ENCODE measurements at regions not wholly inside any gene's neighbourhood (a gene's known extent, or its start where the extent isn't known, plus 50 kb on each side); places are given as distances from the start of the nearest gene placed in this dataset.

GRCh38 chr4:15270201-15270600 lies 157.6 kb upstream of the C1QTNF7 start:
- DNase-seq (ENCODE audit: low read depth in 2 of 2), result no peak

DNA sequence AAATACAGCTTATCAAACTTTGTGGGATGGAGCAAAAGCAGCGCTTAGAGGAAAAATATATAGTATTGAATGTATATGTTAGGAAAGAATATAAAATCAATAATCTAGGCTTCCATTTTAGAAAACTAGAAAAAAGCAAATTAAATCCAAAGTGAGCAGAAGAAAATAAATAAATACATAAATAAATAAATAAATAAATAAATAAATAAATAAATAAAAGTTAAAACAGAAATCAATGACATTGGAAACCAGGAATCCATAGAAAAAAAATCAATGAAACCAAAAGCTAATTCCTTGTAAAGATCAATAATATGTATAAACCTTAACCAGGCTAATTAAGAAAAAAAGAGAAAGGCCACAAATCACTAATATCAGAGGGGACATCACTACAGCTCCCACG lies 141.8 kb upstream of the C1QTNF7 start:
- DNase-seq (ENCODE audit: low read depth in 2 of 2), result no peak

DNA sequence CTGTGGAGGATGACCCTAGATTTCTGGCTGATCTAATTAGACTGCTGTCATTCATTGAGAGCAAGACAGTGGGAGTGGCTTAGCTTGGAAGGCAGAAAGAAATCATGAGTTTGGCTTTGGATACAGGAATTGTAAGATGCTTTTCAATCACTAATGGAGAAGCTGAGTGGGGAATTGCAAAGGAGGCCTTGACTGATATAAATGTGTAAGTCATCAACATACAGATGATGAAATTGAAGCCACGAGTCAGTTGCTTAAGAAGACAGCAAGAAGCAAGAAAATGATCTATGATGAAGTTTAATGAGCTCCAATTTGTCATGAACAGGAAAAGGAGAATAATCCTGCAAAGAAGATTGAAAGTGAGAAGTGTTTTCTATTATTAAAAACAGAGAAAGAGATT lies 136.7 kb upstream of the C1QTNF7 start:
- no peak for DNase-seq (ENCODE audit: low read depth in 2 of 2)

DNA sequence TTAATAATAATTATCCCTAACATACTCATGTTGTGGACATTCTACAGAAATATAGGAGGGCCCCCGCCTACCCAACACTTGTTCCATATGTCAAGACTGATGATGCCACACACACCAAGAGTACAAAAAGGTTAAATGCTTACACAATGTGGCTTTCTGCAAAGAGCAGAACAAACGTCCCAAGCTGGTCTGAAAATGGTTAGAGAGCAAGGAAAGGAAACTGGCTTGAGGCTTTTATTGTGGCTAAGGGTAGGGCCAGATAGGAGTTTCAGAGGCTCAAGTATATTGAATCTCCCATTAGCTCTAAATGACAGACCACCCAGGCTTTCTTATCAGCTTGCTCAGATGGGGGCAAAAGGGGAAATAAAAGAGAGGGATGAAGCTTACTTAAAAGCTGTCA lies 134.1 kb upstream of the C1QTNF7 start:
- no peak for DNase-seq (ENCODE audit: low read depth in 2 of 2)

DNA sequence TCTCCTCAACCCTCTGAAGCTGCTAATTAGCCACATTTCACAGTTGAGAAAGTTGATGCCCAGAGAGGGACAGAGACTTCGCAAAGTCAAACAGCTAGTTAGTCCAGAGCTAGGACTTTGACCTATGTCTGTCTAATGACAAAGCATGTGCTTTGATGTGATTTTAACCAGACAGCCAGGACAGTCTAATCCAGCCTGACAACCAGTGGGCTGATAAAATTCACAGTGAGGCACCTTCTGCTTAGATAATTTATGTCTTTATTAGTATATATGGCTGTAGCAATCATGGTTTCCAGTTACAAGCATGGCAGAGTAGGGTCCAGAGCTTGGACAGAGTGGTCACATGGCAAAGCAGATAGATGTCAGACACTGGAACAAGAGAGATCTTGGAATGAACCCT lies 133.6 kb upstream of the C1QTNF7 start:
- DNase-seq (ENCODE audit: low read depth in 2 of 2), result no peak

- no peak for DNase-seq (ENCODE audit: low read depth in 2 of 2)
These were observed 133.0 kb upstream of the C1QTNF7 start for GRCh38 chr4:15294832-15295231.

GRCh38 chr4:15295421-15296162 lies 132.2 kb upstream of the C1QTNF7 start:
- DNase-seq (ENCODE audit: low read depth in 2 of 2), result no peak

- DNase-seq (ENCODE audit: low read depth in 2 of 2), result no peak
These were observed 130.5 kb upstream of the C1QTNF7 start for GRCh38 chr4:15297344-15297743.

DNA sequence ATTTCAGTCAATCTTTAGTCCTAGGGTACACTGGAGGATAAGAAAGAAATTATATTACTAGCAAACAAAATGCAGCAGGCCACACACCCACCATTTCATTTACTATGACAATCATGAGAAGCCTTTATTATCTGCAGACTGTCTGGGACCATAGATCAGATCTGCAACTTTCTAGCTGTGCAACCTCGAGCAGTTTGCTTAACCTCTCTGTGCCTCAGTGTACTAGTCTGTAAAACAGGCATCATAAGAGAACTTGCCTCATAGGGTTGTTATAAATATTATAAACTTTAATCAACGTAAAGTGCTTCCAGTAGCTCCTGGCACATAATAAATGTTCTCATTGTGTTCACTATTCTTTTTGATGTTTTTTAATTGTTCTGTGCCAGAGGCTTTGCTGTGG lies 128.2 kb upstream of the C1QTNF7 start:
- DNase-seq (ENCODE audit: low read depth in 2 of 2), result no peak

DNA sequence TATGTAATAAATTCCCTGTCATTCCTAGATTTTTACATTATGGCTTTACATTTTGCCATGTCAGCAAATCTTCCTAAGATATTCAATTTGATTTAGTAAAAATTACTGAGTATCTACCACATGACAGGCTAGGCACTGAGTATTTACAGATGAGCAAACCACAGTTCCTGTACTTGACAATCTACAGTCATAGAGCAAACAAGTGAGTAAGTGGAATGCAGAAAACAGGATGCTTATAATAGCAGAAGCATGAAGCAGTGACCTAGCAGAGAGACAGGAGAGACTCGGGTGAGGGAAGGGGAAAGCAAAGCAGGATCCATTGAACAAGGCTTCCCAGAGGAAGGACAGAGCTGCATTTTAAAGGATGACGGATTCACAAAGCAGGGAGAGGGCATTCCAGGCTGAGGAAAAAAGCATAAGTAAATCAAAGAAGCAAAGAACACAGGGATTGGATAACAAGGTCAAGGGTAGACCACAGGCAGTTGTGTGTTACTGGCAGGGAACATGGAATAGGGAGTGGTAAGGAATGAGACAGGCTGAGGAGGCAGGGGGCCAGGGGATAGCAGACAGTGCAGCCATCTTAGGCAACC lies 124.7 kb upstream of the C1QTNF7 start:
- no peak for DNase-seq (ENCODE audit: low read depth in 2 of 2)

DNA sequence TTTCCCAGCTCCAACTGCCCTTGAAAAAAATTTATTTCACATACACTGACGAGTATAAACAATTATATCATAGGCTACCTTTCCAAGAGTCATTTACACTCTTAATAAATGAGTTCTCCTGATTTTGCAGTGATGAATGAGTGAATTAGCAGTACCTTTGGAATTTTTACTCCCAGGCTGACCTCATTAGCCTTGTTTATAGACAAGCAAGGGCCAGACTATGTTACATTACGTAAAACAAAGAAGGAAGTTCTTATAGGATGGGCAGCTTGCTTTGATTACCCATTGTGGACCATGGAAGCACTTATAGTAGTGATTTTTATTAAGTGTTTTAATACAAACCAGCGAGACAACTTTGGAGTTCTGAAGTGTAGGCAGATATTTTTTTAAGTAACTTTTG lies 112.9 kb upstream of the C1QTNF7 start:
- DNase-seq (ENCODE audit: low read depth in 2 of 2), result no peak

GRCh38 chr4:15317246-15317645 lies 110.6 kb upstream of the C1QTNF7 start:
- DNase-seq (ENCODE audit: low read depth in 2 of 2), result no peak

- no peak for DNase-seq (ENCODE audit: low read depth in 2 of 2)
These were observed 109.0 kb upstream of the C1QTNF7 start for GRCh38 chr4:15318621-15319348.

- no peak for DNase-seq (ENCODE audit: low read depth in 2 of 2)
These were observed 107.6 kb upstream of the C1QTNF7 start for GRCh38 chr4:15320121-15320678.

DNA sequence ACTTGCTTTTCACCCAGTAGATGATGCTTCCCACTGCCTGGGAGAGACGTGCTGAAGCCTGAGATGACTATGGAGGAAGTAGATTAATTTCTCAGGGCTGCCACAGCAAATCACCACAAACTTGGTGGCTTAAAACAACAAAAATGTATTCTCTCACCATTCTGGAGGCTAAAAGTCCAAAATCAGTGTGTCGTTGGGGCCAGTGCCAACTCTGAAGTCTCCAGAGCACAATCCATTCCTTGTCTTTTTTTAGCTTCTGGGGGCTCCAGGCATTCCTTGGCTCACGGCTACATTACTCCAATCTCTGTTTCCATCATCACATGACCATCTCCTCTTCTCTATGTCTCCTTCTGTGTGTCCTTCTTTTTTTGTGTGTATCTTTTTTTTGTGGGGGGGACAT lies 105.8 kb upstream of the C1QTNF7 start:
- DNase-seq (ENCODE audit: low read depth in 2 of 2), result no peak

- no peak for DNase-seq (ENCODE audit: low read depth in 2 of 2)
These were observed 101.8 kb upstream of the C1QTNF7 start for GRCh38 chr4:15325987-15326386.

DNA sequence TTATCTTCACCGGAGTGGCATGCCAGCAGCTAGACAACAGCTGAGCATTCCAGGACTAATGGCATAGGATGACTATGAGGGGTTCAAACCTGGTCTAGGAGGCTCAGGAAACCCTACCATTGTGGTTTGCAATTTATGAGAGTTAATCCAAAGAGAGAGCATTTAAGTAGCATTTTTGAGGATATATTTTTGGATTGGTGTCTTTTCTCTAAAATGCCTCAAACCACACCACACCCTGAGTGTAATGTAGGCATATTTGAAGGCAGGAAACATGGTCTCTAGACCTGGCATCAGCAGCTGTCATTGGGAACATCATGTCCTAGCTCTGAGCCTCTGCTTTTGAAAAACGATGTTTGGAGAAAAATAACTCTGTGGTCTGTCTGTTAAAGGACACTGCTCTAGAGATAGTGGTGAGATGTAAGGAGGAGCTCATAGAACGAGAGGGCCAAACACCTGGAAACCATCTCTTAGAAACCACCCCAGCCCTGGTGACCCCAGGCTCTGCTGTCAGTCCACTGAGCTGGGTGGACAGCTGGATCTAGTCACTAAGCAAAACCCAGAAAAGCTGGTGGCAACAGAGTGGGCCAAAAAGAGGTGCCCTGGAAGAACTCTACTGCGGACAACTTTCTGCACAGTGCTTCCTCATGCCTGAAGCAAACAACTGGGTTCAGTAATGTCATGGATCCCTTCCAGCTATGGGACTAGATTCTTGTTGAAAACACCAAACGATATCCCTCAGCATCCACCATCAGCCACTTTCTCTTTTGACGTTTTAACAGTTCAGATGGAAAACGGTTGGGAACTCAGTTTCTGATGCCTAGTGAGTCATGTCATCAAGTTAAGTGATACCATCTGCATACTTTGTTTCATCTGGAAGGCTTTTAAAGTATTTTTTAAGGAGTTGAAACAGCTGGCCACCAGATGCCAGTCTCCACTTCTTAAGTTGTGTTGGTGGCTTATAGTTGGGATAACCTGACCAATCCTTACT lies 100.2 kb upstream of the C1QTNF7 start:
- DNase-seq (ENCODE audit: low read depth in 2 of 2), result no peak

DNA sequence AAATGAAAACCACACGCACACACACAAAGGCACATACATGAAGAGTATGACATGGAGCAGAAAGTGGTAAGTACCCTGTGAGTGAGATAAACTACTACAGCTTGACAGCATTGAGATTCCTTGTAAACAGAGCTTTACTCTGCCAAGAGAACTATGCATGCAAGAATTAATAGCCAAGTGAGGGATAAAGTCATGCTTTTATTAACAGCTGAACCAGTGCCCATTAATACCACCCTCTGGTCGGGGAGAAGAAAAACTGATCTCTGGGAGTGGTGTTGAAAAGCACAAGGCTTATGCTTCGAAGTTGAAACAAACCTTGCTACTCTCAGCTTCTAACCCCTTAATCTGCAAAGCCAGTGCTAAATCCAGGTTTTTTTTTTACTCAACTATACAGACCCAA lies 95.9 kb upstream of the C1QTNF7 start:
- no peak for DNase-seq (ENCODE audit: low read depth in 2 of 2)

- no peak for DNase-seq (ENCODE audit: low read depth in 2 of 2)
These were observed 95.5 kb upstream of the C1QTNF7 start for GRCh38 chr4:15332377-15332776.

GRCh38 chr4:15333692-15334633 lies 93.9 kb upstream of the C1QTNF7 start:
- DNase-seq (ENCODE audit: low read depth in 2 of 2), result no peak

All from stimulated activated CD4-positive, alpha-beta T cell treated with anti-CD3 and anti-CD28 coated beads, Interleukin-12 subunit alpha, Interleukin-12 subunit beta, amount 100 ng/mL, for 24 hours (primary cell).